GM12878 (cell line): ENCODE measurements at regions not wholly inside any gene's neighbourhood (a gene's known extent, or its start where the extent isn't known, plus 50 kb on each side); places are given as distances from the start of the nearest gene placed in this dataset.

Experiments
- ATAC-seq: fragments of 200-7000 bp; cut with Tn5 transposase; 3 replicates; pipeline ENCODE4 v1.9.1; 2020; ENCODE audit warnings: mild to moderate bottlenecking, moderate library complexity
- BruUV-seq: library from RNA; stranded (reverse); fragments of 400-500 nt; replicated peaks from 2 replicates; lab custom pipeline; 2021; lab: Mats Ljungman, UMichigan
- CTCF ChIA-PET: fragments of 300-600 bp; sonication (Branson Sonifier 250); formaldehyde crosslinking; extraction: SDS; loops from one replicate; lab custom pipeline; 2021; ENCODE audit warnings: inconsistent platforms; lab: Yijun Ruan, JAX
- POLR2A ChIA-PET: fragments of 350-600 bp; formaldehyde crosslinking; extraction: SDS; loops from one replicate; lab custom pipeline; 2021; ENCODE audit warnings: inconsistent platforms; lab: Charles Lee
- RAD21 ChIA-PET: fragments of 300-600 bp; sonication (Branson Sonifier 250); formaldehyde crosslinking; loops from one replicate; lab custom pipeline; 2023; ENCODE audit warnings: antibody characterized with exemption; ENCODE audit not compliant: unreplicated experiment; lab: Charles Lee
- SMC1A ChIA-PET: fragments of 300-600 bp; sonication (Branson Sonifier 250); formaldehyde crosslinking; loops from one replicate; lab custom pipeline; 2023; ENCODE audit not compliant: unreplicated experiment, uncharacterized antibody; lab: Charles Lee
- DNase-seq: peaks from one replicate; pipeline ENCODE4 v3.0.0-alpha.2; 2011; ENCODE audit warnings: low read depth, low spot score
- FAIRE-seq: peaks from 3 replicates; lab custom pipeline; 2011; peaks lifted over from hg19 to GRCh38; lab: Jason Lieb, UNC
- H2AFZ ChIP-seq: 2 replicates; pipeline ENCODE4 v1.6.0; 2011; ENCODE audit warnings: low read depth, low read length, control low read depth; ENCODE audit not compliant: control insufficient read depth
- H3K27ac ChIP-seq: 2 replicates; pipeline ENCODE4 v1.5.1; 2011; ENCODE audit warnings: control low read depth; ENCODE audit not compliant: control insufficient read depth, insufficient read depth
- H3K27me3 ChIP-seq, 2 experiments: replicated peaks in 1 of 2; 2 replicates each; pipeline versions ENCODE4 v1.6.0 to v1.6.1; 2011; ENCODE audit warnings: low read length in 1 of 2; ENCODE audit not compliant: control insufficient read depth in 2 of 2, insufficient read depth in 2 of 2
- H3K36me3 ChIP-seq, 2 experiments: 2 replicates each; pipeline ENCODE4 v1.5.1; 2011; ENCODE audit warnings: low read length in 1 of 2; ENCODE audit not compliant: control insufficient read depth in 2 of 2, insufficient read depth in 2 of 2
- H3K4me1 ChIP-seq: 2 replicates; pipeline ENCODE4 v1.6.1; 2011; ENCODE audit warnings: mild to moderate bottlenecking, low read length, moderate library complexity, mixed read lengths; ENCODE audit not compliant: control insufficient read depth, insufficient read depth
- H3K4me2 ChIP-seq: 2 replicates; pipeline ENCODE4 v1.6.0; 2011; ENCODE audit warnings: control low read depth; ENCODE audit not compliant: control insufficient read depth, insufficient read depth
- H3K4me3 ChIP-seq: fragments of 200-600 bp; sonication (generic); 2 replicates; pipeline ENCODE4 v1.5.1; 2016
- H3K79me2 ChIP-seq: 2 replicates; pipeline ENCODE4 v1.6.0; 2011; ENCODE audit warnings: low read length; ENCODE audit not compliant: control insufficient read depth, insufficient read depth
- H3K9ac ChIP-seq: 2 replicates; pipeline ENCODE4 v1.8.0; 2011; ENCODE audit warnings: low read length, control low read depth, mixed read lengths; ENCODE audit not compliant: control insufficient read depth, insufficient read depth
- H3K9me3 ChIP-seq: replicated peaks from 3 replicates; pipeline ENCODE4 v1.5.1; 2011; ENCODE audit warnings: mild to moderate bottlenecking, low read length; ENCODE audit not compliant: control insufficient read depth, insufficient read depth
- H4K20me1 ChIP-seq: 2 replicates; pipeline ENCODE4 v1.6.0; 2011; ENCODE audit not compliant: control insufficient read depth, insufficient read depth
- BCL3 ChIP-seq: IDR thresholded peaks from 2 replicates; pipeline ENCODE4 v1.6.1; 2011; ENCODE audit warnings: borderline replicate concordance, low read depth, mild to moderate bottlenecking, moderate library complexity, low read length; ENCODE audit not compliant: insufficient read depth, poor library complexity, severe bottlenecking
- BHLHE40 ChIP-seq, 2 experiments: fragments of 450-650 bp in 1 of 2; IDR thresholded peaks; 2 replicates each; pipeline ENCODE4 v1.6.1; 2011 to 2017; ENCODE audit warnings: low read depth in 2 of 2, borderline replicate concordance in 1 of 2, improper control_type of control experiment in 1 of 2, low read length in 1 of 2, mild to moderate bottlenecking in 1 of 2
- FOS ChIP-seq: IDR thresholded peaks from 3 replicates; pipeline ENCODE4 v1.6.1; 2011; ENCODE audit warnings: borderline replicate concordance; ENCODE audit not compliant: insufficient read length; ENCODE audit errors: extremely low read depth
- IKZF2 ChIP-seq, 2 experiments: fragments of 450-650 bp; IDR thresholded peaks; 2 replicates each; pipeline ENCODE4 v1.6.1; 2017; ENCODE audit warnings: mild to moderate bottlenecking in 2 of 2, moderate library complexity in 2 of 2
- JUND ChIP-seq: IDR thresholded peaks from 2 replicates; pipeline ENCODE4 v1.6.1; 2012; ENCODE audit warnings: low read depth, mild to moderate bottlenecking, low read length, improper control_type of control experiment, moderate library complexity
- NBN ChIP-seq: fragments of 450-650 bp; IDR thresholded peaks from 2 replicates; pipeline ENCODE4 v1.6.1; 2016
- NR2F1 ChIP-seq: fragments of 450-650 bp; conservative IDR thresholded peaks from 2 replicates; pipeline ENCODE4 v1.6.1; 2017; ENCODE audit warnings: mild to moderate bottlenecking
- SREBF2 ChIP-seq: IDR thresholded peaks from 2 replicates; pipeline ENCODE4 v1.6.1; 2012; ENCODE audit warnings: mild to moderate bottlenecking, low read length
- ZNF207 ChIP-seq: fragments of 450-650 bp; IDR thresholded peaks from 2 replicates; pipeline ENCODE4 v1.6.1; 2014; ENCODE audit warnings: antibody characterized with exemption, mild to moderate bottlenecking, borderline replicate concordance
- ZZZ3 ChIP-seq: IDR thresholded peaks from 2 replicates; pipeline ENCODE4 v1.6.1; 2011; ENCODE audit warnings: low read depth; ENCODE audit not compliant: control insufficient read depth, insufficient read length
- WGBS: methylation state at CpG from one replicate; pipeline ENCODE4 v1.1.6; 2016; ENCODE audit warnings: low lambda C conversion rate; ENCODE audit not compliant: insufficient replicate concordance, insufficient coverage; ENCODE audit errors: missing lambda C conversion rate; 5-methylcytosine and 5-hydroxymethylcytosine counted together
- in situ Hi-C: fragments of 300-500 bp; cut with MboI; formaldehyde crosslinking; loops from 9 replicates; pipeline ENCODE4 v1.14.3; 2018; ENCODE audit warnings: mixed read lengths
- intact Hi-C: fragments of 100-400 bp; cut with micrococcal nuclease; formaldehyde crosslinking; loops from one replicate; pipeline ENCODE4 v1.14.2; 2022; ENCODE audit not compliant: unreplicated experiment
- TF ChIP-seq, protein P1 (sequence below): fragments of 450-650 bp; IDR thresholded peaks from 2 replicates; pipeline ENCODE4 v1.6.1; 2017; ENCODE audit warnings: mild to moderate bottlenecking, moderate library complexity
- TF ChIP-seq, protein P2 (sequence below): fragments of 450-650 bp; IDR thresholded peaks from 2 replicates; pipeline ENCODE4 v1.6.1; 2017; ENCODE audit warnings: borderline replicate concordance

DNA sequence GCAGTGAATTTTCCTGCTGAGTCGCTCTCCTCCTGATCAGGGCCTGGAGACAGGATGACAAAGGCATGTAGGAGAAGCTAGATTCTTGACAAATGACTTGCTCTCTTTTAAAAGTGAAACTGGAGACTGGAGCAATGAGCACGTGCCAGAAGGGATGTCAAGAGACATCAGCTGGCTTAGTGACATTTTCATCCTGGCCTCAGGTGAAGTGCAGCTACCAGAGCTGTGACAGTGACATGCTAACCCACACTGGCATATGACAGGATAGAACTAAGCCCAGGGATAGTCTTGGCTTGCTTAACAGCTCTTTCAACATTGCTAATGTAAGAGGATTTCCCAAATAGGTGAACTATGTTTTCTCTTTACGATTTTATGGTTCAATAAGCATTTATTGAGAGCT is 757.5 kb upstream of the DDX18 start:
- BruUV-seq, result no TSS peak
- intact Hi-C loops, result no loop called here
- no peak overlapping the region for H3K4me2 ChIP-seq

DNA sequence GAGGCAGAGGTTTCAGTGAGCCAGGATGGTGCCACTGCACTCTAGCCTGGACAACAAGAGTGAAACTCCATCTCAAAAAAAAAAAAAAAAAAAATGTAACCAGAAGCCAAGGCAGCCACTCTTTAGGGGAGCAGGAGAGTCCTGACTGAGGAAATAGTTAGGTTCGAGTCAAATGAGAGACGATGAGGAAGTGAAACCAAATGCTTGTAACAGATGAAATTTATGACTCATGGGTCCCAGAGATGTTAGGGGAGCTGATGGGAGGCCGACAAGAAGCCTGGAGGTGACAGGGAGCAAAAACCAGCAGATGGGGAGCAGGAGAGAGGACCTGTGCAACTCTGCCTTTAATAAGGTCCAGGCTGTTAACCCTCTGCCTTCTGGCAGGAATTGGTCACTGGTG is 756.1 kb upstream of the DDX18 start:
- H2AFZ ChIP-seq, result no peak overlapping the region
- TF ChIP-seq JUND, result no peak
- TF ChIP-seq ZNF207, result no peak
- peak; percentile 34 to 37; a peak in 2 of 4 replicates for TF ChIP-seq IKZF2 (IDR thresholded peaks at IDR 0.05)
- TF ChIP-seq FOS, result no peak
- TF ChIP-seq, protein P1, sequence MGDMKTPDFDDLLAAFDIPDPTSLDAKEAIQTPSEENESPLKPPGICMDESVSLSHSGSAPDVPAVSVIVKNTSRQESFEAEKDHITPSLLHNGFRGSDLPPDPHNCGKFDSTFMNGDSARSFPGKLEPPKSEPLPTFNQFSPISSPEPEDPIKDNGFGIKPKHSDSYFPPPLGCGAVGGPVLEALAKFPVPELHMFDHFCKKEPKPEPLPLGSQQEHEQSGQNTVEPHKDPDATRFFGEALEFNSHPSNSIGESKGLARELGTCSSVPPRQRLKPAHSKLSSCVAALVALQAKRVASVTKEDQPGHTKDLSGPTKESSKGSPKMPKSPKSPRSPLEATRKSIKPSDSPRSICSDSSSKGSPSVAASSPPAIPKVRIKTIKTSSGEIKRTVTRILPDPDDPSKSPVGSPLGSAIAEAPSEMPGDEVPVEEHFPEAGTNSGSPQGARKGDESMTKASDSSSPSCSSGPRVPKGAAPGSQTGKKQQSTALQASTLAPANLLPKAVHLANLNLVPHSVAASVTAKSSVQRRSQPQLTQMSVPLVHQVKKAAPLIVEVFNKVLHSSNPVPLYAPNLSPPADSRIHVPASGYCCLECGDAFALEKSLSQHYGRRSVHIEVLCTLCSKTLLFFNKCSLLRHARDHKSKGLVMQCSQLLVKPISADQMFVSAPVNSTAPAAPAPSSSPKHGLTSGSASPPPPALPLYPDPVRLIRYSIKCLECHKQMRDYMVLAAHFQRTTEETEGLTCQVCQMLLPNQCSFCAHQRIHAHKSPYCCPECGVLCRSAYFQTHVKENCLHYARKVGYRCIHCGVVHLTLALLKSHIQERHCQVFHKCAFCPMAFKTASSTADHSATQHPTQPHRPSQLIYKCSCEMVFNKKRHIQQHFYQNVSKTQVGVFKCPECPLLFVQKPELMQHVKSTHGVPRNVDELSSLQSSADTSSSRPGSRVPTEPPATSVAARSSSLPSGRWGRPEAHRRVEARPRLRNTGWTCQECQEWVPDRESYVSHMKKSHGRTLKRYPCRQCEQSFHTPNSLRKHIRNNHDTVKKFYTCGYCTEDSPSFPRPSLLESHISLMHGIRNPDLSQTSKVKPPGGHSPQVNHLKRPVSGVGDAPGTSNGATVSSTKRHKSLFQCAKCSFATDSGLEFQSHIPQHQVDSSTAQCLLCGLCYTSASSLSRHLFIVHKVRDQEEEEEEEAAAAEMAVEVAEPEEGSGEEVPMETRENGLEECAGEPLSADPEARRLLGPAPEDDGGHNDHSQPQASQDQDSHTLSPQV, result no peak
- no peak for TF ChIP-seq NR2F1
- TF ChIP-seq ZZZ3, result no peak
- no peak for TF ChIP-seq BCL3
- TF ChIP-seq SREBF2, result no peak
- TF ChIP-seq, protein P2, sequence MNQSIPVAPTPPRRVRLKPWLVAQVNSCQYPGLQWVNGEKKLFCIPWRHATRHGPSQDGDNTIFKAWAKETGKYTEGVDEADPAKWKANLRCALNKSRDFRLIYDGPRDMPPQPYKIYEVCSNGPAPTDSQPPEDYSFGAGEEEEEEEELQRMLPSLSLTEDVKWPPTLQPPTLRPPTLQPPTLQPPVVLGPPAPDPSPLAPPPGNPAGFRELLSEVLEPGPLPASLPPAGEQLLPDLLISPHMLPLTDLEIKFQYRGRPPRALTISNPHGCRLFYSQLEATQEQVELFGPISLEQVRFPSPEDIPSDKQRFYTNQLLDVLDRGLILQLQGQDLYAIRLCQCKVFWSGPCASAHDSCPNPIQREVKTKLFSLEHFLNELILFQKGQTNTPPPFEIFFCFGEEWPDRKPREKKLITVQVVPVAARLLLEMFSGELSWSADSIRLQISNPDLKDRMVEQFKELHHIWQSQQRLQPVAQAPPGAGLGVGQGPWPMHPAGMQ, result no peak

More for the DNA sequence above, 757.5 kb upstream of the DDX18 start:
- Histone ChIP-seq H3K79me2 (no peaks in the 10 kb centered on the region), H3K9me3 (no peaks in the 10 kb centered on the region), H2AFZ (no peak overlapping the region), H3K27ac (no peak overlapping the region), H3K9ac (no peak overlapping the region), H3K4me3 (no peak overlapping the region), H4K20me1 (no peaks in the 10 kb centered on the region), H3K4me1 (no peaks in the 10 kb centered on the region), H3K27me3 (no peaks in the 10 kb centered on the region), H3K36me3 (no peaks in the 10 kb centered on the region)
- ChIA-PET RAD21 (interaction anchor here (0.8 kb wide), 1 partner anchor 214 kb away, joined by 3 read pairs; no protein-coding TSS in a partner anchor), POLR2A (no interaction called here), SMC1A (no interaction called here), CTCF (no interaction called here)
- DNase-seq (no peak), ATAC-seq (no peak), FAIRE-seq (no peak)
- WGBS, result 12% methylated on average over 3 of the region's 3 CpGs
- in situ Hi-C loops, result no loop called here
- TF ChIP-seq NBN (no peak), BHLHE40 (IDR thresholded peaks at IDR 0.05; ENCODE audit: borderline replicate concordance in 1 of 2, low read depth in 2 of 2, low read length in 1 of 2) (peak in 1 of 2 experiments; percentile 33; a peak in 2 of 4 replicates)

More for the DNA sequence above, 756.1 kb upstream of the DDX18 start:
- ATAC-seq, result peak; percentile 82
- H3K27me3 ChIP-seq, result no peaks in the 10 kb centered on the region
- RAD21 ChIA-PET, result no interaction called here
- no peak overlapping the region for H3K4me3 ChIP-seq
- intact Hi-C loops, result no loop called here
- no peaks in the 10 kb centered on the region for H3K4me1 ChIP-seq
- POLR2A ChIA-PET, result no interaction called here
- no peak for FAIRE-seq
- H3K9ac ChIP-seq, result no peak overlapping the region
- H3K27ac ChIP-seq, result no peak overlapping the region
- no peaks in the 10 kb centered on the region for H3K36me3 ChIP-seq
- DNase-seq, result peak; percentile 3
- CTCF ChIA-PET, result no interaction called here
- H4K20me1 ChIP-seq, result no peaks in the 10 kb centered on the region
- no peaks in the 10 kb centered on the region for H3K9me3 ChIP-seq
- H3K79me2 ChIP-seq, result no peaks in the 10 kb centered on the region
- in situ Hi-C loops, result no loop called here
- SMC1A ChIA-PET, result no interaction called here
- H3K4me2 ChIP-seq, result no peak overlapping the region
- BruUV-seq, result no TSS peak
- 5% methylated on average over 3 of the region's 3 CpGs for WGBS
